ENCODE measurements at regions not wholly inside any gene's neighbourhood (a gene's known extent, or its start where the extent isn't known, plus 50 kb on each side); places are given as distances from the start of the nearest gene placed in this dataset.

DNA sequence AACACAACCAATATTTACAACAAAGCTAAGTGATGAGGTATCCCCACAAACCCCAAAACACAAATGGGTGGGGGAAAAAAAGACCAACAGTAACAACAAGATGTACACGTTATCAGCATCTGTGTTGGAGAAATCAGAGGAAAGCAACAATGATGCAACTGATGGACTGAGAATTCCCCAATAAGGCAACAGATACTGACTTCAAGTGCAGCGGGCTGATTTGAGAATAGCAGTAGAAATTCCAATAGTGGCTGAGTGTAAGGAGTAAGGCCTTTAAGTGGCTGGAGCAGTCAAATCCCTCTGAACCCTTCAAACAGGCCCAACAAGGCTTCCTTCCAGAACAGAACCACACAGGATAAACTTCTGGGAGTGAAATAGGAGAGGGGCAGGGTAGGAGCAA is 97.6 kb downstream of the TM2D1 start:
- no peak for DNase-seq

GRCh38 chr1:61626816-61627215 is 98.1 kb downstream of the TM2D1 start:
- DNase-seq: no peak

- DNase-seq: no peak
Observed at GRCh38 chr1:61623852-61624251, 101.1 kb downstream of the TM2D1 start.

- no peak for DNase-seq
Observed at GRCh38 chr1:61620536-61620935, 104.4 kb downstream of the TM2D1 start.

DNA sequence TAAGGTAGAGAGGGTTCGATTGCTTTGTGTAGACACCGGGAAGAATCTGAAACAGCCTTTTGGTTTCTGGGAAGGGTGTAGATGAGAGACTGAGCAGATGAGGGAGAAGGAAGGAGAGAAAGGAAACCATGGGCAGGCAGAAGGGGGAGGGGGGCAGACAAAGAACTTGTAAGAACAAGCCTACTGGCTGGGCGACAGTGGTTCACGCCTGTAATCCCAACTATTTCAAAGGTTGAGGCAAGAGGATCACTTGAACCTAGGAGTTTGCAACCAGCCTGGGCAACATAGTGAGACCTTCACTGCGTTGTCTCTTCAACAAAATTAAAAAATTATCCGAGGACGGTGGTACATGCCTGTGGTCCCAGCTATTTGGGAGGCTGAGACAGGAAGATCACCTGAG is 106.2 kb downstream of the TM2D1 start:
- no peak for DNase-seq

- DNase-seq: no peak
Observed at GRCh38 chr1:61618193-61618592, 106.7 kb downstream of the TM2D1 start.

GRCh38 chr1:61616830-61617229 is 108.1 kb downstream of the TM2D1 start:
- no peak for DNase-seq

DNA sequence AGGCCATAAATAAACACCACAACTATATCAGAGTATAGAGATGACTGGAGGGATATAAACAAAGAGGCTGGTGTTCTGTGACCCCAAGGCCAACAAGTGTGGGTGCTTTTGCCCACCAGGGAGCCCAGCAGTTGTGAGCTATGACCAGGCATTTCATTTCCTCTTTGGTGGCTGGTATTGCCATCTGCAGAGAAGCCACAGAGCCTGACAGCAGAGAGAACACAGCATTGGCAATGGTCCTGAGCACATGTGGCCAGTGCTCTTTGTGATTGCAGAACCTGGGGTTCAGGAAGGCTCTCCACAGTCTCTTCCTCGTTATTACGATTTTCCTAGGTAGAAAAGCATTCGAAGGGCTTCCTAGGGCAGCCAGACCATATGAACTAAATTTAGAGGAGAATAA is 112.3 kb downstream of the TM2D1 start:
- DNase-seq: no peak

- DNase-seq: no peak
Observed at GRCh38 chr1:61609040-61609439, 115.9 kb downstream of the TM2D1 start.

- DNase-seq: no peak
Observed at GRCh38 chr1:61607448-61607847, 117.5 kb downstream of the TM2D1 start.

DNA sequence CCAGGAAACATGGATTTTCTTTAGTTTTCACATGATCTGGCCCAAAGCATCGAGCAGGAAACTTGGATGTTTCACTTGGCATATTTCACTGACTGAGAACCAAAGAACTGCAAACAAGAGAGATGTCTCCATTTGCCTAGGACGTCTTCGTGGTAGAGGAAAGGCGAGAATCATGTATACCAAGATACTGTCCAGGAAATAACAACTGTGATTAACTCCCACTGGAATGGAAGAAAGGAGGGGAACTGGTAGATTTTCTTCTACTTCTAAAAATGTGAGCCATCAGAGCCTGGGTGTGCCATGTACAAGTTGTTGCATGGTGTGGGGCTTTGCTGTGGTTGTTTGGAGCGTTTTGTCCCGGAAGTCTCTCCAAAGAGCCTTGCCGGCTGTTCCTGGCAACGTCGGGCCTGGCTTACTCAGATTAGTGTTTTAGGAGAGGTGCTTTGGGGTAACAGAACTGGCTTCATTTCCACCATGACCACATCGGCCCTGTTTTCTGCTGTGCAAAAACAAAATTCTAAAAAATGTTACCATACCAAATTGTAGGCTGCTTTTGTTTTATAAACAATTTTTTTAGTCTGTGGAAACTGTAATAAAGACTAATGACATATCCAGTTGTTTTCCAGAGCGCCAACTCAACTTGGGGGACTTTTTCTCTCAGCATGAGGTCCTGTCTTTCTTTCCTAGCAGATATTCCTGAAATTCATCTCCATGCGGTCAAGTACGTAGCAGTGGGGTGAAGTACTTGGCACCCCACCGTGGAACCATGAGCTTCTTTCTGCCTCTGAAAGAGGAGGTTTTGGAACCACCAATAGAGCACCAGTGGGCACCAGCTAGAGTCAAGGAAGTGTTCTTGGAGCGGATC is 118.3 kb downstream of the TM2D1 start:
- DNase-seq: no peak

- DNase-seq: no peak
Observed at GRCh38 chr1:61605607-61606321, 119.2 kb downstream of the TM2D1 start.

DNA sequence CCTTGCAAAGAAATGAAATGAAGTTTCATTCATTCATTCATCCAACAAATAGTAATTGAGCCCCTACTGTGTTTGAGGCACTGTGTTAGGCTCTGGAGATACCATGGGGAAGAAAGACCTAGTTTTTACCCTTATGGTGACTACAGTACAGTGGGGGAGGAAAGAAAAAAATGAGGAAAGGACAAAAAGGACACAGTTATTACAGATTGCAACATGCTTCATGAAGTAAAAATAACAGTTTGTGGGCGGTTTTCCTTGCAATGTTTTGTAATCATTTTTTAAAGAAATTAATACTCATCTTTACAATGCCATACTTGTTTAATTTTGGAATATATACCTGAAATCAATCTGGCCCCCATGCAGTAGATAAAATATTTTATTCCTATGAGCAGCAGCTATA is 120.3 kb downstream of the TM2D1 start:
- no peak for DNase-seq

DNA sequence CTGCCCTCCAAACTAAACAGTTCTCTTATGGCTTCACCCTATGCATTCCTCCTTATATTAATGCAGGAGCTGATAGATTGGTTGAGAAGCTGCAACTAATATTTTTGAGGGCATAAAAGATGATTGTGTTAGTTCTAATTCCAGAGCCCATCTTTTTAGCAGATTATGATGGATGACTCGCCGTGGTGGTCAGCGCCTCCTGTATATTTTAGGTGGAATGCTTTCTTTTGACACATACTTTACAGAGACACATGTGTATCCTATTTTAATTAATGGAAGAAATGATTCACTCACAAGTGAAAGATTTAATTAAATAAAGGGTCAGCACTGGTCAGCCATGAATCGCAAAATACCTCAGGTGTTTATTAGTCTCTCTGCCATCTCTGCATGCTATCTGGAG is 120.7 kb downstream of the TM2D1 start:
- no peak for DNase-seq

- DNase-seq: no peak
Observed at GRCh38 chr1:61602663-61603062, 122.3 kb downstream of the TM2D1 start.

DNA sequence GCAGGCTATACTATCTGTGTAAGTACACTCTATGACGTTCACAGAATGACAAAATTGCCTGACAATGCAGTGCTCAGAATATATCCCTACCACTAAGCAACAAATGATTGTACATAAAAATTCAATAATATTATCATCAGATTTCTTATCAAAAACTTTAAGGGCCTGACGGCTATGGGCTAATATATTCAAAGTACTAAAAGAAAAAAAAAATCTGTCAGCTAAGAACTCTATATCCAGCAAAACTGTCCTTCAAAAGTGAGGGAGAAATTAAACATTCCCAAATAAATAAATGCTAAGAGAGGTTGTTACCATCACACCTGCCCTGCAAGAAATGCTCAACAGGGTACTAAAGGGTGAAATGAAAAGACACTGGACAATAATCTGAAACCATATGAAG is 127.3 kb downstream of the TM2D1 start:
- DNase-seq: no peak

DNA sequence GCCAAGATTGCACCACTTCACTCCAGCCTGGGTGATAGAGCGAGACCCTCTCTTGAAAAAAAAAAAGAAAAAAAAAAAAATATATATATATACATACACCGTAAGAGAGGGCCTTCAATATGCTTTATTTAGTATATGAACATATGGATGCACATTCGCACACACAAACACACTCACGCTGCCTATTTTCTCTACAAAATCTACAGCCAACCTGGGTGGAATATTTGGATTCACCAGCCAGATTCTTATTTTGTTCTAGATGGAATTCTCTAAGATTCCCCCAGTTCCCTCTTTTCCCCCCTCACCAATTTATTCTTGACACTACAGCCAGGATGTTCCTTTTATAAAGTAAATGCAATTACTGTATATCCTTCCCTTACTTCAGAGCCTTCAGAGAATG is 131.6 kb downstream of the TM2D1 start:
- DNase-seq: no peak

DNA sequence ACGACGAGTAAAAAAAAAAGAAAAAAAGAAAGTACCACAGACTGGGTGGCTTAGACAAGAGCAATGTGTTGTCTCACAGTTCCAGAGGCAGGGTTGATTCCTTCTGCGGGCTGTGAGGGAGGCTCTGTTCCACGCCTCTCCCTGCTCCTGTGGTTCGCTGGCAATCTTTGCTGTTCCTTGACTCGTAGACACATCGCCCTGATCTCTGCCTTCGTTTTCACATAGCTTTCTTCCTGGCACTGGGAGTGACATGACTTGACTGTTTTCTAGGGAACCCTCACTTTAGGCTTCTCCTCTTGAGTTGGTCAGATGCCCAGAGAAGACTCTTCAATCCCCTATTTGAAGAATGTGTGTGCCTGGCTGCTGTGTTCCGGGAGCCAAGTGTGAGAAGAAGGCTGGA is 133.6 kb downstream of the TM2D1 start:
- DNase-seq: no peak

- peak; percentile 56 for DNase-seq
Observed at GRCh38 chr1:61588736-61589672, 135.9 kb downstream of the TM2D1 start.

DNA sequence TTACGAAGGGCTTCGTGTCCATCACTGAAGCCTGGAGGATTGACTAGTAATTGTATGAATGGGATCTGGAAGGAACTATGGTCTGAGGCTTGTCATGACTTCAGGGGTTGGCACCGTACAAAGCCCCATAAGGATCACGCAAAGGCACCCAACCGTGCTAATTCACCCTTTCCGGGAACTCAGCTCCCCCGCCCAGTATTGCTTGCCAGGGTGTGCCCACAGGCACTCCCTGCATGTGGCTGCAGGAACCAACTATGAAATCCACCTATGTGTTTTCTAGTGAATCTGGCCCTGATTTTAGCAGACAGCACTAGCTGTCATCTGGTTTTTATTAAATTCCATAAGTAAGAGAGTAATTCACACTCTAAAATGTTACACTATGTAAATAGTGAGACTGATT is 139.2 kb downstream of the TM2D1 start:
- DNase-seq: no peak

DNA sequence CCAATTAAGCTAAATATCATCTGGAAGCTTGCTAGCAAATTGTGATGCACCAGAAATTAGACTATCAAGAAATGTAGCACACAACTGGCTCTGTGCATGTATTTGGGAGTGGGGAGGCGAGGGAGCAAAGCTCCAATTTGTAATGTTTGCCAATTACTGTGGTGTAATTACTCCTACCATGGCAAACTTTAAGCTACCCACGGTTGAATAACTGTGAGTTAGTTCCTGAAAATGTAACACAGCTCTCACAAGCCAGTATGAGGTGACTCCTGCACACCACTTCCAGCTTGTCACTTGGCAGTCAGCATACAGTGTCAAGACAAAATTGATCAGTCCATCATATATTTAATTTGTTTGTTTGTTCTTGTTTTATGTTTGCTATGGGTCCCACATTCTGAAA is 141.2 kb downstream of the TM2D1 start:
- DNase-seq: no peak

DNA sequence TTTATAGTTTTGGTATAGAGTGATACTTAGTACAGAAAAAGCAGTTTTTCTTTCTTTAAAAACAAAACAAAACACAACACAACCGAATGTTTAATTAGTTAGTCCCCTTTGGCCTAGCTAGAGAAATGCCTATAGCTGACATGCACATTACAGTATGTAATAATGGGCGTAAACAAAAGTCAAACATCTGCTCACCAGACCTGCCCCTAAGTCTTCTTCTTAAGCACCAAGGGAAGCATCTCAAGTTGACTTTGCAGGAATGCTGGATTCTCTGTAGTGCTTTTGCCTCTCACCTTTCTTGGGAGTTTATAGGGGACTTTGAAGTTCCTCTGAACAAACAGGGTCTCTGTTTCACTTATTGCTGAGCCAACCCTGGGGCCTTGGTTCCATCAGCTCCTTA is 143.7 kb downstream of the TM2D1 start:
- DNase-seq: no peak

GRCh38 chr1:61580417-61580816 is 144.5 kb downstream of the TM2D1 start:
- DNase-seq: no peak

All from T1000 (cell line).